HG03159 (cell line): ENCODE measurements at regions not wholly inside any gene's neighbourhood (a gene's known extent, or its start where the extent isn't known, plus 50 kb on each side); places are given as distances from the start of the nearest gene placed in this dataset.
"Not testable (repeated sequence)": the region's sequence is repeated elsewhere in the genome, so short reads cannot be mapped to it uniquely, and the experiment has no call there.

Source experiments
- ATAC-seq: cut with Tn5 transposase; IDR thresholded peaks from one replicate; pipeline ENCODE4 v1.9.1; 2021; ENCODE audit warnings: mild to moderate bottlenecking, moderate library complexity; ENCODE audit not compliant: unreplicated experiment

- ATAC-seq = no peak
Measured at GRCh38 chr6:140201787-140202458, 827.5 kb upstream of the CITED2 start.

GRCh38 chr6:140193269-140193668, 818.8 kb upstream of the CITED2 start:
- ATAC-seq = no peak

- ATAC-seq = no peak
Measured at GRCh38 chr6:140192018-140192417, 817.6 kb upstream of the CITED2 start.

- not testable (repeated sequence) for ATAC-seq
Measured at GRCh38 chr6:140189263-140189662, 814.8 kb upstream of the CITED2 start.

DNA sequence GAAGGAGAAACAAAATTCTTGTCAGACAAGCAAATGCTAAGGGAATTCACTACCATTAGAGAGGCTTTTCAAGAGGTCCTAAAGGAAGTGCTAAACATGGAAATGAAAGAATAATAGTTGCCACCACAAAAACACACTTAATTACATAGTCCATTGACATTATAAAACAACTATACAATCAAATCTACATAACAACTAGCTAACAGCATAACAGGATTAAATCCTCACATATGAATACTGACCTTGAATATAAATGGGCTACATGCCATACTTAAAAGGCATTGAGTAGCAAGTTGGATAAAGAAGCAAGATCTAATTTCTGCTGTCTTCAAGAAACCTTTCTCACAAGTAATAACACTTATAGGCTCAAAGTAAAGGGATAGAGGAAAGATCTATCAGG, 811.5 kb upstream of the CITED2 start:
- ATAC-seq = no peak

- ATAC-seq = no peak
Measured at GRCh38 chr6:140183881-140184280, 809.4 kb upstream of the CITED2 start.

DNA sequence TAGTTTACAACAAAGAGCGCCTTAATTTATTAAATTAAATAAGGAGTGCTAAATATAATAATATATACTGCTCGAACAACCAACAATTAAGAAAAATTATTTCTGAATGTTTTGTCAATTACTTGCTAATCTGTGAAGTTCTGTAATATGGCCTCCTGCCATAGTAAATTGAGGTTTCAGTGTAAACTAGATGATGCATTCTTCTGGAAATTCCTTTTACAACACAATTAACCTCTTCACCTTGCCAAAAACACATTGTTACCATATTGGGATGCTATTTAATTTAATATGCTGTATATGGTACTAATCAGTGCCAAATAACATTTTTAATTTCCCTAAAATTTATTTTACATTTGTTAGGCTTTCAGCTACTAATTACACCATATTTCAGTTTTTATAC, 808.4 kb upstream of the CITED2 start:
- ATAC-seq = no peak

GRCh38 chr6:140181876-140182275, 807.4 kb upstream of the CITED2 start:
- ATAC-seq = no peak

DNA sequence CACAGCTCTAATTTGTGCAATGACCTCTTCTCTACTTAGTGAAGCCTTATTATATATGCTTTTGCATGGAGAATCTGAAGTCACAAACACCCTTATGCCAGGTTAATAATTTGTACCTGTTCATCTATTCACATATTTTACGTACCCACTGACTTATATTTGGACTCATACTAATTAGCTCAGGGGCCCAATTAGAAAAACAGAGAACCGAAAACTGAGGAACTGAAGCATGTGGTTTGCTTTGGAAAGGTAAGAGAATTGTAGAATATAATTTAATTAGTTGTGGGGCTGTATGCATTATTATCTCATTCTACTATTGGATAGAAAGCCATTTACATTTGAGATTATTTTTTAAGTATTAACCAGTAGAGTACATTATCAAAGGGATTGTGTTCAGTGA, 805.9 kb upstream of the CITED2 start:
- ATAC-seq = no peak

DNA sequence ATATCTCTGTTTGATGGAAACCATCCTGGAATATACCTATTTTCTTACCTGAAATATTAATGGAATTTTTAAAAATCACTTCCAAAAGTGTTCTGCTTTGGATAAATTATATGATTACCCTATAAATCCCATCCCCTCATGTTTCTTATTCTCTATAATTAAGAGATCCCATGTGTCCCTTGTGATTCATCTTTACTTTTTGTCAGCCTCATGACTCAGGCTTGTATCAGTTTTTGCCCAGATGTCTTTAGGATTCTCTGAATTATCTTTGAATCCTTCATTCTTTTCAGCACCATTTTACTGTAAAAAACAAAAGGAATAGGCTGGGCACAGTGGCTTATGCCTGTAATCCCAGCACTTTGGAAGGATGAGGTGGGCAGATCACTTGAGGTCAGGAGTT, 804.5 kb upstream of the CITED2 start:
- no peak for ATAC-seq

DNA sequence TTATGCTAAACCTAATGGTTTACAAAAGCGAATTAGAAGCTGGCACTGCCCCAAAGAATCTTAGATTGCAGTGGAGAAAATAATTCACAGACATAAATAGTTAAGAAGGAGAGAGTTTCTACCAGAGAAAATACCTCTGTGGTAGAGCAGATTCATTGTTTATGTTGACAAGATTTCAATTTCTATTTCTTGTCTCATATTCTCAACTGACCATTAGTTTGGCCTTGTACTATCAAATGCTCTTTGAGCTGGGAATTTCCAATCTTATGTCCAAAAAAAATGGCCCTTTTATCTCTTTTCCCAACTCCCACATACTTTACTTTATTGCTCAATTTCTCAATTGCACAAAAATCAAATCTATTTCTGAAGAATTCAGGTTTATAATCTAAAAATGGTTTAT, 804.1 kb upstream of the CITED2 start:
- ATAC-seq = no peak

DNA sequence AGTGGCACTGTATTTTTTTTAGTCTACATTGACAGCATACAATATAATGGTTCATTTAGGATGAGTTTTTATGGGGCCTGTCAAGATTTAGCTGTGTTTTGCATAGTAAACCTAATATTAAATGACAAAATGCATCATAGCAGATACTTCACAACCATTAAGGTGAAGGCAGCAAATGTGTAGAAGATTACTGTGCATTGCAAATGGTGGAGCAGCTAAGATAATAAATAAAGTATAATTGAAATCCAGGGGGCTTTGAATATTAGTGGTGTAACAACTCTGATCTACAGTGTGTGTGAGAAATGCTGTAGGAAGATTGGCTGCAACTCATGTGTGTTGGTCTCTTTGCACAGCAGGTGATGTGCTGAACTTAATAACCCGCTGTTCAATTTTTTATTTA, 801.9 kb upstream of the CITED2 start:
- ATAC-seq = no peak

DNA sequence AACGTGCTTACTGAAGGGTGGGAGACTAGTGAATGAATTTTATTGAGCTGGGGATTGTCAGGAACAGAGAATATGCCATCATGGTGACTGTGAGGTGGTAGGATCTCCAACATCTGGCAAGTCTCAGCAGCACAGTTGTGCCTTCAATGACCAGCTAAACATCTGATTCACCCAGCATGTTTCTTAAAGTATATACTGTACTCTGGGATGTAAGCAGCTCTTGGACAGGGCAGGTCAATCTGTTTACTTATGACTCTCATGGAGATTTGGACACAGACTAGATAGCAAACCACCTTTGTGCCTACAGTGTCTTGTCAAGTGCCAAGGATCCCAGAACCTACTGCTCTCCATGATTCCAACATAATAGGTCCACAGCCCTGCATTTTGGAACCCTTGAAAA, 801.0 kb upstream of the CITED2 start:
- ATAC-seq = no peak

GRCh38 chr6:140174524-140174923, 800.1 kb upstream of the CITED2 start:
- no peak for ATAC-seq

DNA sequence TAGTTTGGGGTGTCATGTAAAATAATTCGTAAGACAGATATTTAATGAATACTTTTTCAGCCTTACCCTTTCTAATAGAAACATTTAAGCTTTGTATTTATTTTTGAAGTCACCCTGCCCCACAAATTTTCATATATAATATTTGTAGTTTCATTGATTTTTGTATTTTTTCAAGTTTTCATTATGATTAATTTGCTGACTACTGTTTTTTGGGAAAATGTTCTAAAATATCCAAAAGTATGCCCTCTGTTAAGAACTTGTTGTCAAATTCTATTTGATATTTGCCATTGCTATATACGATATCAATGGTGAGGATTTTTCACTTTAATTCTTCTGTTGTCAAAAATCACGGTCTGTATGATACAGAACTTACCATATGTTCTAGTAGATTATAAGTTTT, 793.9 kb upstream of the CITED2 start:
- ATAC-seq = no peak

DNA sequence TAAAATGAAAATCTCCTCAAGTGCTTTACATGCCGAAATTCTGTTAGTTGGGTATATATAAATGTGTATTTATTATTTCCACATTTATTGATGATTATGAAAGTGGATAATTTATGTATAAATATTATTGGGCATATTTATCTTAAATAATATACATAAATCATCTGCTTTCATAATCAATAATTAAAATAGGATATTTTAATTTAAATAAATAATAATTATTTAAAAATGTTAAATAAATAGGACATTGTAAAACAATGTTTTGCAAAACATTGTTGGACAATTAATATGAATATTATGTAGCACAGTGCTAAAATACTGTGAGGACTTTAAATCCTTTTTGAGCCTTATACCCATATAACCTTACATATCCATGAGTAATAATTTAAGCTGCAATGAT, 786.5 kb upstream of the CITED2 start:
- no peak for ATAC-seq

GRCh38 chr6:140160494-140160893, 786.0 kb upstream of the CITED2 start:
- ATAC-seq = no peak

- ATAC-seq = no peak
Measured at GRCh38 chr6:140156131-140156530, 781.7 kb upstream of the CITED2 start.

- no peak for ATAC-seq
Measured at GRCh38 chr6:140155451-140156126, 781.1 kb upstream of the CITED2 start.

GRCh38 chr6:140153703-140154102, 779.3 kb upstream of the CITED2 start:
- ATAC-seq = no peak

- ATAC-seq = not testable (repeated sequence)
Measured at GRCh38 chr6:140147825-140148814, 773.7 kb upstream of the CITED2 start.

DNA sequence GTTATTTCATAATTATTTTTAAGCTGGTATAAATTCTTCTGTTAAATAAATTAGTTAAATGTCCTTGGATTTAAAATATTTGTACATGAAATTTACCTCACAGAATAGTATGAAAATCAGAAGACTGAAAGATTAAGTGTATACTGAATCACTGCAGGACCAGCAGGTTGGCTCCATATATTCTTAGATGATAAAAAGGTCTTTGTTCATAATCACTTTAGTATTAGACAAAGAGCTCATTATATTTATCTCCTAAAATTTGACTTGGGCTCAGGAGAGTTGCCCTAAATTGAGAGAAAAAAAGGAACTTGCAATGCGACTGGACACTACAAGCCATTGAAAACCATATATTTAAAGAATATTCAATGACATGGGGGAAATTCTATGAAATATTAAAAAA, 766.4 kb upstream of the CITED2 start:
- no peak for ATAC-seq
